MCF 10A (cell line): ENCODE measurements at regions not wholly inside any gene's neighbourhood (a gene's known extent, or its start where the extent isn't known, plus 50 kb on each side); places are given as distances from the start of the nearest gene placed in this dataset.

ENCODE experiments used
- BruUV-seq: library from RNA; stranded (reverse); fragments of 400-500 nt; replicated peaks from 2 replicates; lab custom pipeline; 2021; lab: Mats Ljungman, UMichigan
- CTCF ChIA-PET: fragments of 300-600 bp; sonication (Branson Sonifier 250); formaldehyde crosslinking; extraction: SDS; loops from one replicate; lab custom pipeline; 2021; ENCODE audit warnings: antibody characterized with exemption, inconsistent platforms; lab: Yijun Ruan, JAX
- POLR2A ChIA-PET: fragments of 300-600, 350-650 bp; sonication (Branson Sonifier 250); formaldehyde crosslinking; extraction: SDS; loops from one replicate; lab custom pipeline; 2020; ENCODE audit warnings: antibody characterized with exemption, inconsistent platforms; lab: Yijun Ruan, JAX
- DNase-seq: peaks from one replicate; pipeline ENCODE4 v3.0.0-alpha.2; 2018; ENCODE audit not compliant: unreplicated experiment
- H3K27ac Mint-ChIP-seq: one replicate; pipeline ENCODE4 v1.8.0; 2022; ENCODE audit warnings: mild to moderate bottlenecking, low read depth, mixed read lengths; ENCODE audit not compliant: unreplicated experiment
- H3K27me3 Mint-ChIP-seq: one replicate; pipeline ENCODE4 v1.8.0; 2022; ENCODE audit warnings: mixed read lengths; ENCODE audit not compliant: insufficient read depth, unreplicated experiment
- H3K36me3 Mint-ChIP-seq: one replicate; pipeline ENCODE4 v1.8.0; 2022; ENCODE audit warnings: mild to moderate bottlenecking, moderate library complexity, mixed read lengths; ENCODE audit not compliant: insufficient read depth, unreplicated experiment
- H3K4me1 Mint-ChIP-seq: one replicate; pipeline ENCODE4 v1.8.0; 2022; ENCODE audit warnings: mixed read lengths; ENCODE audit not compliant: insufficient read depth, unreplicated experiment
- H3K4me3 Mint-ChIP-seq: one replicate; pipeline ENCODE4 v1.8.0; 2022; ENCODE audit warnings: mild to moderate bottlenecking, moderate library complexity, mixed read lengths; ENCODE audit not compliant: unreplicated experiment
- H3K9me3 Mint-ChIP-seq: one replicate; pipeline ENCODE4 v1.8.0; 2022; ENCODE audit warnings: mixed read lengths; ENCODE audit not compliant: unreplicated experiment
- CTCF ChIP-seq: fragments of 200-600 bp; IDR thresholded peaks from one replicate; pipeline ENCODE4 v1.8.0; 2022; ENCODE audit warnings: antibody characterized with exemption, mild to moderate bottlenecking; ENCODE audit not compliant: unreplicated experiment
- intact Hi-C: fragments of 100-400 bp; cut with micrococcal nuclease; formaldehyde crosslinking; loops from 2 replicates; pipeline ENCODE4 v1.14.1; 2022

- intact Hi-C loops: no loop called here
- Mint-ChIP-seq H3K4me1 (no peaks in the 10 kb centered on the region), H3K36me3 (no peaks in the 10 kb centered on the region), H3K9me3 (no peaks in the 10 kb centered on the region), H3K4me3 (no peak overlapping the region), H3K27ac (no peak overlapping the region), H3K27me3 (no peaks in the 10 kb centered on the region)
- no peak for DNase-seq
- no peak for TF ChIP-seq CTCF
- ChIA-PET POLR2A (interaction anchor here (1.0 kb wide), 1 partner anchor 132 kb away, joined by 3 read pairs; no protein-coding TSS in a partner anchor), CTCF (no interaction called here)
- no TSS peak for BruUV-seq
Measured at GRCh38 chr6:54587277-54587676, 259.3 kb upstream of the FAM83B start.

DNA sequence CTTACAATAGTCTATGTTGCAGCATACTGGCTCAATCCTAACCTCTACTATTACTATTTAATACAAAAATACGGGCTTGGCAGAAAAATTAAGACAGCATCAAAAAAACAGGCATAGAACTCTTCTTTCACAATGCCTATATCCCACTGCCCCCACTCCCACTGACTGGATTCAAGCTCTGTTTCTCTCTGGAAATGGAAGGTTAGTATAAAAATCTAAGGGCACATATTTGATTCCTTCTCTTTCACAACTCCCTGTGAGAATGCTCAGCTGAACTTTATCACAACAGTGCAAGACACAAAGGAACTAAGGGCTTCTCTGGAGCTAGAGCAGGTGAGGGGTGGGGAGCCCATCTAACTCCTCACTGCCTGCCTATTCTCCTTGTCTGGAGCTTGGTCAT lies 258.4 kb upstream of the FAM83B start:
- no peaks in the 10 kb centered on the region for H3K36me3 Mint-ChIP-seq
- no peaks in the 10 kb centered on the region for H3K27me3 Mint-ChIP-seq
- H3K9me3 Mint-ChIP-seq: no peaks in the 10 kb centered on the region
- no peak overlapping the region for H3K4me3 Mint-ChIP-seq
- no peaks in the 10 kb centered on the region for H3K4me1 Mint-ChIP-seq
- DNase-seq: no peak
- TF ChIP-seq CTCF: no peak
- intact Hi-C loops: no loop called here
- no peak overlapping the region for H3K27ac Mint-ChIP-seq
- CTCF ChIA-PET: no interaction called here
- BruUV-seq: no TSS peak
- POLR2A ChIA-PET: interaction anchor here (0.5 kb wide), 1 partner anchor 536 kb away, joined by 3 read pairs; no protein-coding TSS in a partner anchor

DNA sequence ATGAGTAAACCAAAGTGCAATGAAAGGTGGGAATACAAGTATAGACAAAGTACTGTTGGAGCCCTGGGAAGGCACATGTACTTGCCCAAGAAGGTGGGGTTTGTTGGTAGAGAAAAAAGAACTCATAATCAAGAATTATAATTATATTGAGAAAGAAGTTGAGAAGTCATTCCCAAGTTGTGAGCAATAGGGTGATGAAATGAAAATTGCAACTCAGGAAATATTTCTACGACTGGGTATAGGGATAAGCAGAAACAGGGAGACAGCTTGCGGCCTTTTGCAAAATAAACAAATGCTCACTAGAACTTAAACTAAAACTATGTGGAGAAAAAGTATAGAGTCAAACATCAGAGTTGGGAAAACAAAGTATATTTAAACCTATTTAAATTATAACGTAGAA lies 250.7 kb upstream of the FAM83B start:
- Mint-ChIP-seq H3K36me3 (peaks cover 6% of the 10 kb centered on the region), H3K4me3 (no peak overlapping the region), H3K4me1 (peaks cover 13% of the 10 kb centered on the region), H3K27ac (peak overlapping the region; percentile 8), H3K27me3 (no peaks in the 10 kb centered on the region), H3K9me3 (no peaks in the 10 kb centered on the region)
- no peak for TF ChIP-seq CTCF
- POLR2A ChIA-PET: interaction anchor here (0.5 kb wide), 1 partner anchor 33 kb away, joined by 4 read pairs; no protein-coding TSS in a partner anchor
- BruUV-seq: no TSS peak
- CTCF ChIA-PET: no interaction called here
- intact Hi-C loops: no loop called here
- peak; percentile 51 for DNase-seq

DNA sequence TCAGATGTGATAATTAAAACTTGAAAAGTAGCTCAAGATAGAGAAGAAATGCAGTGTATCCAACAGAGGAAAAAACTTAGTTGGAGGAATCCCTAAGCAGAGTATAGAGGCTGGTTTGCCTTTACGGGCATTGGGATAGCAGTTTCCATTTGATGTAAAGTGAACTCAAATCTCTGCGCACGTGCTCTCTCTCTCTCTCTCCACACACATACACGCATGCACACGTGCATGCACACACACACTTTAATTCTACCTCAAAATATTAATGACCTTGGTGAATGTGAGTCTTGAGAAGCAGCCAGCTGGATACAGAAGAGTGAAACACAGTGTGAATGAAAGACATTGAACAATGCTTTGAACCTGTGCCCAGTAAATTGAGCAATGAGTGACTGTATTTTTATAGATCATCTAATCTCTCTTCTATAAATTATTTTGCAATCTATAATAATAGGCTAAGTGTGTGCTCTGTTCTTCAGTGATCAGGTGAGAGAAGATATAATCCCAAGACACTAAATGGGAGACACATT lies 247.7 kb upstream of the FAM83B start:
- Mint-ChIP-seq H3K4me3 (no peak overlapping the region), H3K4me1 (peaks cover 13% of the 10 kb centered on the region), H3K36me3 (peaks cover 4% of the 10 kb centered on the region), H3K9me3 (no peaks in the 10 kb centered on the region), H3K27ac (no peak overlapping the region), H3K27me3 (no peaks in the 10 kb centered on the region)
- intact Hi-C loops: no loop called here
- no peak for TF ChIP-seq CTCF
- peak; percentile 85 for DNase-seq
- ChIA-PET POLR2A (interaction anchor here (0.6 to 0.8 kb wide), 4 partner anchors 22 to 636 kb away, joined by 3 to 4 read pairs (median 3); no protein-coding TSS in a partner anchor), CTCF (interaction anchor here (0.6 to 0.9 kb wide), 4 partner anchors 12 to 613 kb away, joined by 3 read pairs; no protein-coding TSS in a partner anchor)
- no TSS peak for BruUV-seq
